ENCODE measurements at regions not wholly inside any gene's neighbourhood (a gene's known extent, or its start where the extent isn't known, plus 50 kb on each side); places are given as distances from the start of the nearest gene placed in this dataset.
"Not testable (repeated sequence)": the region's sequence is repeated elsewhere in the genome, so short reads cannot be mapped to it uniquely, and the experiment has no call there.

GRCh38 chr14:29410581-29410980 is 517.1 kb downstream of the PRKD1 start:
- DNase-seq (no peak), ATAC-seq (no peak)
- intact Hi-C loops (cut with DNase I): no loop called here
- Histone ChIP-seq H3K4me1 (no peaks in the 10 kb centered on the region), H3K4me3 (no peak overlapping the region), H3K27me3 (no peaks in the 10 kb centered on the region), H3K27ac (no peak overlapping the region), H3K9me3 (no peaks in the 10 kb centered on the region), H3K36me3 (no peaks in the 10 kb centered on the region)
- TF ChIP-seq, protein P1, sequence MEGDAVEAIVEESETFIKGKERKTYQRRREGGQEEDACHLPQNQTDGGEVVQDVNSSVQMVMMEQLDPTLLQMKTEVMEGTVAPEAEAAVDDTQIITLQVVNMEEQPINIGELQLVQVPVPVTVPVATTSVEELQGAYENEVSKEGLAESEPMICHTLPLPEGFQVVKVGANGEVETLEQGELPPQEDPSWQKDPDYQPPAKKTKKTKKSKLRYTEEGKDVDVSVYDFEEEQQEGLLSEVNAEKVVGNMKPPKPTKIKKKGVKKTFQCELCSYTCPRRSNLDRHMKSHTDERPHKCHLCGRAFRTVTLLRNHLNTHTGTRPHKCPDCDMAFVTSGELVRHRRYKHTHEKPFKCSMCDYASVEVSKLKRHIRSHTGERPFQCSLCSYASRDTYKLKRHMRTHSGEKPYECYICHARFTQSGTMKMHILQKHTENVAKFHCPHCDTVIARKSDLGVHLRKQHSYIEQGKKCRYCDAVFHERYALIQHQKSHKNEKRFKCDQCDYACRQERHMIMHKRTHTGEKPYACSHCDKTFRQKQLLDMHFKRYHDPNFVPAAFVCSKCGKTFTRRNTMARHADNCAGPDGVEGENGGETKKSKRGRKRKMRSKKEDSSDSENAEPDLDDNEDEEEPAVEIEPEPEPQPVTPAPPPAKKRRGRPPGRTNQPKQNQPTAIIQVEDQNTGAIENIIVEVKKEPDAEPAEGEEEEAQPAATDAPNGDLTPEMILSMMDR (IDR thresholded peaks at IDR 0.05): no peak

DNA sequence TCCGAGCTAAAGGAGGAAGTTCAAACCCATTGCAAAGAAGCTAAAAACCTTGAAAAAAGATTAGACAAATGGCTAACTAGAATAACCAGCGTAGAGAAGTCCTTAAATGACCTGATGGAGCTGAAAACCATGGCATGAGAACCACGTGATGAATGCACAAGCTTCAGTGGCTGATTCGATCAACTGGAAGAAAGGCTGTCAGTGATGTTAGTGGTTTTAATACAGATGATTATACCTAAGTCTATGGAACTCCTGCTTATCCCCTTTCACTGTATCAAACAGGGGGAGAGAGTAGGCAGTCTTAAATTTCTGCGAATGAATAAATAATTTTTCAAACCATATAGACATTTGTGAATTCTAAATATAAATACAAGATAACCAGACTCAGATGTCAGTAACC is 512.7 kb downstream of the PRKD1 start:
- H3K4me1 ChIP-seq; ATAC-seq; H3K27me3 ChIP-seq; H3K36me3 ChIP-seq; H3K27ac ChIP-seq; H3K4me3 ChIP-seq; DNase-seq; H3K9me3 ChIP-seq; intact Hi-C loops (cut with DNase I): not testable (repeated sequence)

DNA sequence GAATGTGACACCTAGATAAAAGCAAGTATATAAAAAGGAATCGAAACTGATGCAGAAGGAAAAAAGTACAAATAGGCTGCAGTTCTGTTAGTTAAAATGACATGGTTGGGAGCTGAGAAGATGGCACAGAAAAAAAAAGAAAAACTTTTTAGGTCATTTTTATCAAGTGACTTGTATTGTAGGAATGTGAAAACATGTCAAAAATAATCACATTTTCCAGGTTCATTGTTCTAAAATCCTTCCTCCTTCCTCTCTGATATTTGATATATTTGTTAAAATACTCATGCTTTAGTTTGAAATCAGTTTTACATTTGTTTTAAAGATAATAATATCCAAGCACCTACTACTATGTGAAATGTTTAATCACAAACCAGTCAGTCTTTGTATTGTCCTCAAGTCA is 507.9 kb downstream of the PRKD1 start:
- Histone ChIP-seq H3K4me1 (no peaks in the 10 kb centered on the region), H3K27ac (no peak overlapping the region), H3K9me3 (no peaks in the 10 kb centered on the region), H3K4me3 (no peak overlapping the region), H3K27me3 (no peaks in the 10 kb centered on the region), H3K36me3 (no peaks in the 10 kb centered on the region)
- no peak for DNase-seq
- intact Hi-C loops (cut with DNase I): no loop called here
- ATAC-seq: no peak
- TF ChIP-seq, protein P1 (IDR thresholded peaks at IDR 0.05): no peak

- Histone ChIP-seq H3K36me3 (no peaks in the 10 kb centered on the region), H3K9me3 (no peaks in the 10 kb centered on the region), H3K27ac (no peak overlapping the region), H3K27me3 (no peaks in the 10 kb centered on the region), H3K4me3 (no peak overlapping the region), H3K4me1 (no peaks in the 10 kb centered on the region)
- TF ChIP-seq, protein P1 (IDR thresholded peaks at IDR 0.05): no peak
- no peak for ATAC-seq
- no peak for DNase-seq
- intact Hi-C loops (cut with DNase I): no loop called here
Observed at GRCh38 chr14:29421156-29421728, 506.4 kb downstream of the PRKD1 start.

GRCh38 chr14:29425705-29426482 is 501.8 kb downstream of the PRKD1 start:
- H3K4me1 ChIP-seq: no peaks in the 10 kb centered on the region
- ATAC-seq (no peak), DNase-seq (no peak)
- H3K9me3 ChIP-seq: no peaks in the 10 kb centered on the region
- intact Hi-C loops (cut with DNase I): no loop called here
- no peak overlapping the region for H3K27ac ChIP-seq
- no peaks in the 10 kb centered on the region for H3K27me3 ChIP-seq
- H3K4me3 ChIP-seq: no peak overlapping the region
- H3K36me3 ChIP-seq: no peaks in the 10 kb centered on the region
- TF ChIP-seq, protein P1 (IDR thresholded peaks at IDR 0.05): no peak

- no peak overlapping the region for H3K4me3 ChIP-seq
- H3K27me3 ChIP-seq: no peaks in the 10 kb centered on the region
- TF ChIP-seq, protein P1 (IDR thresholded peaks at IDR 0.05): no peak
- DNase-seq (no peak), ATAC-seq (no peak)
- intact Hi-C loops (cut with DNase I): no loop called here
- H3K27ac ChIP-seq: no peak overlapping the region
- H3K4me1 ChIP-seq: no peaks in the 10 kb centered on the region
- H3K9me3 ChIP-seq: no peaks in the 10 kb centered on the region
- no peaks in the 10 kb centered on the region for H3K36me3 ChIP-seq
Observed at GRCh38 chr14:29442696-29443095, 485.0 kb downstream of the PRKD1 start.

All from upper lobe of right lung (tissue), 1 donor.